Mammary epithelial cell (primary cell): ENCODE measurements at regions not wholly inside any gene's neighbourhood (a gene's known extent, or its start where the extent isn't known, plus 50 kb on each side); places are given as distances from the start of the nearest gene placed in this dataset.

Experiments used
- CTCF ChIP-seq, 2 donors: IDR thresholded peaks in 1 of 2; conservative IDR thresholded peaks in 1 of 2; 2 replicates each; pipeline ENCODE4 v1.5.1; 2011 to 2012; ENCODE audit warnings: inconsistent platforms in 2 of 2, low read length in 2 of 2, mild to moderate bottlenecking in 2 of 2, control low read depth in 1 of 2, low read depth in 1 of 2; ENCODE audit not compliant: insufficient read depth in 1 of 2; ENCODE audit errors: extremely low read depth in 1 of 2
- EZH2 ChIP-seq: IDR thresholded peaks from 2 replicates; pipeline ENCODE4 v1.6.1; 2012; ENCODE audit warnings: low read length, inconsistent platforms, borderline replicate concordance

GRCh38 chr13:99071211-99071610 lies 93.3 kb upstream of the DOCK9 start:
- TF ChIP-seq CTCF (conservative IDR thresholded peaks at IDR 0.05 in 1 of 2, IDR thresholded peaks at IDR 0.05 in 1 of 2; ENCODE audit: extremely low read depth in 1 of 2, insufficient read depth in 1 of 2, low read depth in 1 of 2, low read length in 2 of 2), result no peak
- TF ChIP-seq EZH2, result no peak
